LNCAP (cell line): ENCODE measurements at regions not wholly inside any gene's neighbourhood (a gene's known extent, or its start where the extent isn't known, plus 50 kb on each side); places are given as distances from the start of the nearest gene placed in this dataset.

ENCODE experiments used
- TF ChIP-seq, protein P1 (sequence below): fragments of 450-650 bp; IDR thresholded peaks from 2 replicates; pipeline ENCODE4 v1.5.1; 2017; ENCODE audit warnings: mild to moderate bottlenecking

DNA sequence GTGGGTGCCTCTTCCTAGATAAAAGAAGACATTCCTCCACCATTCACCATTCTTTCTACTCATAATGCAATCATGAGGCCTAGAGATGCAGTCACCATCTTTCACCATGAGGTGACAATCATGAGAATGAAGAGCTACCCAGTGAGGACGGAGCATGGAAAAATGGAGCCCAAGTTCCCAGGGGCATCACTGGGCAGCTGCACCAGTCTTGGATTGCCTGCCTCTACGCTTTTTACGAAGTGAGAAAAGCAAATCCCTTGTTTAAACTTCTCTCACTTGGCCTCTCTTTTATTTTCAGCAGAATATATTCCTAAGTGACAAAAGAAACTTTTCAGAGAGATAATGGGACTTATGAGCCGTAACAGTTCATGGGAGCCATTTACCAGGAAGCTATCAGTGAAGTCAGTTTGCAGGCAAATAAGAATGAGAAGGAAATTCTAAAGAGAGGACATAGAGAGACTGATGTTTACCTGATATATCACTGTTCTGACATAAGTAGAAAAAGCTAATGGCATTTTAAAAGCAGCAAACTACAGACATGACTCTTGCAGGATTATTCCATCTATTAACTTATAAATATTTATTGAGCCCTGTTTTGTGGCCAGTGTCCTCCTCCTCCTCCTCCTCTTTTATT lies 90.0 kb upstream of the CPNE4 start:
- TF ChIP-seq, protein P1, sequence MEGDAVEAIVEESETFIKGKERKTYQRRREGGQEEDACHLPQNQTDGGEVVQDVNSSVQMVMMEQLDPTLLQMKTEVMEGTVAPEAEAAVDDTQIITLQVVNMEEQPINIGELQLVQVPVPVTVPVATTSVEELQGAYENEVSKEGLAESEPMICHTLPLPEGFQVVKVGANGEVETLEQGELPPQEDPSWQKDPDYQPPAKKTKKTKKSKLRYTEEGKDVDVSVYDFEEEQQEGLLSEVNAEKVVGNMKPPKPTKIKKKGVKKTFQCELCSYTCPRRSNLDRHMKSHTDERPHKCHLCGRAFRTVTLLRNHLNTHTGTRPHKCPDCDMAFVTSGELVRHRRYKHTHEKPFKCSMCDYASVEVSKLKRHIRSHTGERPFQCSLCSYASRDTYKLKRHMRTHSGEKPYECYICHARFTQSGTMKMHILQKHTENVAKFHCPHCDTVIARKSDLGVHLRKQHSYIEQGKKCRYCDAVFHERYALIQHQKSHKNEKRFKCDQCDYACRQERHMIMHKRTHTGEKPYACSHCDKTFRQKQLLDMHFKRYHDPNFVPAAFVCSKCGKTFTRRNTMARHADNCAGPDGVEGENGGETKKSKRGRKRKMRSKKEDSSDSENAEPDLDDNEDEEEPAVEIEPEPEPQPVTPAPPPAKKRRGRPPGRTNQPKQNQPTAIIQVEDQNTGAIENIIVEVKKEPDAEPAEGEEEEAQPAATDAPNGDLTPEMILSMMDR, result no peak

DNA sequence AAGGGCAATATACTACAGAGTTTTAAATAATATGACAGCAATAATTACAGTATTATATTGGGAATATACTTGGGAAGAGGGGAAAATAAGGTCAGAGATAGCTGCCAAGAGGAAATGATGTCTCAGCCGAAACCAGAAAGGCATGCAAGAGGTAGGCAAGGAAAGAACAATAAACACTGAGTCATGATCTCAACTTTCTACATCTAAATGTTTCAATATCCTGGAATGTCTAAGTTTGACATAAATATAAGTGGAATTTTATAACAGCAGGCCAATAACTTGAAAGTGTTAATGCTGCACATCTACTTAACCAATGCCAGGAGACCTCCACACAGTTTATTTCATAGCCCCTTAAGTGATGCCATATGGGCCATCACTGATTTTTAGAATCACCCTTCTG lies 99.8 kb upstream of the CPNE4 start:
- TF ChIP-seq, protein P1, result no peak

DNA sequence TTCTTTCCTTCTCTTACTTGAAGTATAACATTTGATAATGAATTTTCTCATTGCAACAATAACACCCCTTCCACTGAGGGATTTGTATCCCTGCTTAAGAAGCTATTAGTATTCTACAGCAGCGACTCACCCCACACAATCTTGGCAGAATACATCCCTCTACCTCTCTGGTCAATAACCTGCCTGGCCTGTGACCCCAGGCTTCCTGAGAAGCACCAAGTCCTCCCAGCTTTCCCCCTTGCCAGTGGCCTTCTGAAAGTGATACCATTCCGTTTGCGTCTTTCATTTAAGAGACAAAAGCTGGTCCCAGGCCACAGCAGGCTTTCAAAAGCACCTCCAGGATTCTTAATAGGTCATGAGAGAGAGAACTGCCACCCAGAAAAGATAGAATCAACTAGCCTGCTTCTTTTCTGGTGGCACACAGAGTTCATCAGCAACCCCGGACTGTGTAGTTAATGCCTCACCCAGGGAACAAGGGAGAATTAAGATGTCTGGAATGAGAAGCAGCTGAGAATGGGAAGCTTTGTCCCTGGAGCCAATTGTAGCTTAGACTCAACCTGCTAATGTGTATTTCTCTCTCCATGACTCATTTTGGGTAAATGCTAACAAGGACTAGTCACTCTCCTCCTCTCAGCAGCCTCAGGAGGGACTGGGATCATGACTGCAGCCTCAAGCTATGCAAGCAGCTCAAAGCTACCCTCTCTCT lies 101.0 kb upstream of the CPNE4 start:
- TF ChIP-seq, protein P1, result no peak

DNA sequence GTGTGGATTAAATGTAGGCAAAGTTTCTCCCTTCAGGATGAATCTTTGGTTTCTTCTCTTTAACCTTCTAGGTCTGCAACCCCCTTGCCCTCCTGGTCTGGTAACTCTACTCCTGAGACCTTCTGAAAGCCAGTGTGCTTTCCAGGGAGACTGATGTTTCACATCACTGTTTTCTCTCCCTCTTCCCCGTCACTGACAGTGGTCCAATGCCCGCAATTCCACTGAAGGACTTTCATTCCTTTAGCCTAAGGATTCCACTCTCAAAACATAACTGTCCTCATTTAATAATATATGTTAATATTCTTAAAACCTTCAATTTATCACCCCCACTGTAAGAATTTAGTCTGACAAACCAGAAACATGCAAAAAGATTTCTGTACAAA lies 101.5 kb upstream of the CPNE4 start:
- TF ChIP-seq, protein P1, result no peak

DNA sequence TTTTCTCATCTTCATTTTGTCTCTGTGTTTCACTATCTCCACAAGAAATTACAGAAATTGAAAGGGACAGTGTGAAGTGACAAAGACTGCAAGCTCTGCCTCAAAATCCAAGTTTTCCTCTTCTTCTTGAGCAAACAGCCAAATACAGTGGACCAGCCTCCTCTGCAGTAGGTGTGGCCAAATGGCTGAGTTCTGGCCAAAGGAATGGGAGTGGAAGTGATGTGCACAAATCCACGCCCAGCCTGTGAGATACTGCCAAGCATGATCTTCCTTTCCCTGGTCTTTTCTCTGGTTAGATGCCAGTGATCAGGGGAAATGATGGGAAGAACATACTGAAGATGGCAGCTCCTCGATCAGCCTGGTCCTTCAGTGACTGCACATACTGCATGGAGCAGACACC lies 111.0 kb upstream of the CPNE4 start:
- TF ChIP-seq, protein P1, result no peak

DNA sequence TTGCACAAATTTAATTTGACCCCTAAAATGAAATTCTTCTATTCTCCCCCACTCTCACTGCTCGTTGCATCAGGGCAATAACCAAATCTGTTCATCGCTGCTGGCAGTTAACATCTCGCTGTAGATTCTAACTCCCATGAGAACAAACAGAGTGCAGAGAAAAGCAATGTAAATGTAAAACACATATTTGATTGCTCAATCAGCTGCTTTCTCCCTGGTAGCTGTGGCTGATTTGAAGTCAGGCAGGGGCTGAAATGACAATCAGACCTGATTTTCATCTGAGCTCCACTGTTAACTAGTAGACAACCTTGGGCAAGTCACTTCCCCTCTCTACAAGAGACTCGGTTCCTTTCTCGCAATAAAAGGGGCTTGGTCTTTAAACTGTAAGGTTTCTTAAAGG lies 119.8 kb upstream of the CPNE4 start:
- TF ChIP-seq, protein P1, result no peak

DNA sequence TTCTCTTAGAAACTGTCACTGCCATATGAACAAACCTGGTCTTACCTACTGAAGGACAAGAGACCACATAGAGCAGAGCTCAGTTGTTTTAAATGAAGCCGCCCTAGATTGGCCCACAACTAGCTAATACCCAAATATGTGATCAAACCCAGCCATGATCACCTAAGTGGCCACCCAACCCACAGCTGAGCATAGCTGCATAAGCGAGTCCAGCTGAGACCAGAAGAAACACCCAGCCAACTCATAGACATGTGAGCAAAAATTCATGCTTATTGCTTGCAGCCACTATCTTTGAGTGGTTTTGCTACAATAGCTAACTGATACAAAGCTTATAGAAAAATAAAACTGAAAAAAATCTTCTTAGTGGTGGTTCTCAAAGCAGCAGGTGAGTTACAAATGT lies 124.3 kb upstream of the CPNE4 start:
- TF ChIP-seq, protein P1, result no peak
